HG02571 (cell line): ENCODE measurements at regions not wholly inside any gene's neighbourhood (a gene's known extent, or its start where the extent isn't known, plus 50 kb on each side); places are given as distances from the start of the nearest gene placed in this dataset.

Source experiments
- ATAC-seq: cut with Tn5 transposase; IDR thresholded peaks from one replicate; pipeline ENCODE4 v1.9.1; 2021; ENCODE audit warnings: mild to moderate bottlenecking, moderate library complexity; ENCODE audit not compliant: unreplicated experiment

GRCh38 chr10:3471927-3472286 lies 299.3 kb upstream of the PITRM1 start:
- ATAC-seq, result no peak

DNA sequence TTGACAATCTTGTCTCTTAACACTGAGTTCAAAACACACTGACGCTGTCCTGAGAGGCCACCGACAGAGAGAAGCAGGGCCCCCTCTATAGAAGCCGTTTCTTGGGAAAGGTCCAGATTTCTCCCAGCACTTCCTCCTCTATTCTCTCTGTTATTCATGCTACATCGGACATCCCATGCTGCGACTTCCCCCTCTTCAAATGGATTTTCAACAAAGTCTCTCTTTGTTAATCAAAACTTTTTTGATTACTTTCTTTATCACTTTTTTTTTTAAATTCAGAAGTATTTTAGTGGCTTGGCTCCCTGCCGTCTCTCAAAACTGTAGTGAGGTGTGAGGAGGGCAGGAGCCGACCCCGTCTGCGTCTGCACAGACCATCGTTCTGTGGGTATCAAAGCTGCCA lies 298.9 kb upstream of the PITRM1 start:
- ATAC-seq, result no peak

GRCh38 chr10:3470191-3470590 lies 297.6 kb upstream of the PITRM1 start:
- ATAC-seq, result no peak

GRCh38 chr10:3469639-3470020 lies 297.0 kb upstream of the PITRM1 start:
- no peak for ATAC-seq

GRCh38 chr10:3468919-3469638 lies 296.5 kb upstream of the PITRM1 start:
- ATAC-seq, result no peak

DNA sequence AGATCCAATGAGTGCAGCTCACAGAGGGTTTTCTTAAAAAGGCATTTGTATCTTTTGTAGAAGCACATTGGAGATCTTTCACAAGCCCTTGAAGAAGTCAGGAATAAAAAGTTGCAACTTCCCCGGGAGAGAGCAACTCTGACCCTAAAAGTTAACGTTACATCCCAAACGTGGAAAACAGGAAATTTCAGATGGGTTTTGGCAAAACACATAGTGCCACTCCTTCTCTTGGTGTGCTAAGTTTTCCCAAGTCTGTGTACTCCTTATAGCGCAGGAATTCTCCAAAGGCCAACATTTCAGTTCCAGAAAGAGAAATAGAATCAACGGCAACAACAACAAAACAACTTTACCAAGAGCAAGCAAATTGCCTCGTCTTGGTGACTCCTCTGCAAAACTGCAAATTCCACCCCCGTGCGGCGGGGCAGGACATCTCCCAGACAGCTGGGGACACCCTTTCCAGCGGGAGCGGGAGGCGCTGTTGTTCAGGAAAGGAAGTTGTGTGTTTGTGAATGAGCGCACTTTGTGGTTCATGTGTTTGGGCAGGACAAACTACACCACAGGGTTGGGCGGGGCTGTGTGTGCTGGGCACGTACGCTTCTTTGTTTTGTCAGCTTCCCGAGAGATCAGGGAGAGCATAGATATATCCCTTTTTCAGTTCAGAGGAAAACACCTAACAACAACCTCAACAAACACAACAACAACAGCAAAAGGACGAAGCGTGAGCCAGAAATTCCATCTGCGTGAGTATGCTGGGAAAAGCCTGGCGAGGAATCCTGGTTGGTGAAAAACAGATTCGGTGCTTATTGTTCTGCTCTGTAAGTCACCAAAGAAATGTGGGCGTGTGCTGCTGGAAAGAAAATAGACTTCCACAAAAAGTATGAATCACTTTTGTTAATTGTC lies 294.7 kb upstream of the PITRM1 start:
- ATAC-seq, result no peak

GRCh38 chr10:3465406-3465891 lies 292.9 kb upstream of the PITRM1 start:
- ATAC-seq, result no peak

DNA sequence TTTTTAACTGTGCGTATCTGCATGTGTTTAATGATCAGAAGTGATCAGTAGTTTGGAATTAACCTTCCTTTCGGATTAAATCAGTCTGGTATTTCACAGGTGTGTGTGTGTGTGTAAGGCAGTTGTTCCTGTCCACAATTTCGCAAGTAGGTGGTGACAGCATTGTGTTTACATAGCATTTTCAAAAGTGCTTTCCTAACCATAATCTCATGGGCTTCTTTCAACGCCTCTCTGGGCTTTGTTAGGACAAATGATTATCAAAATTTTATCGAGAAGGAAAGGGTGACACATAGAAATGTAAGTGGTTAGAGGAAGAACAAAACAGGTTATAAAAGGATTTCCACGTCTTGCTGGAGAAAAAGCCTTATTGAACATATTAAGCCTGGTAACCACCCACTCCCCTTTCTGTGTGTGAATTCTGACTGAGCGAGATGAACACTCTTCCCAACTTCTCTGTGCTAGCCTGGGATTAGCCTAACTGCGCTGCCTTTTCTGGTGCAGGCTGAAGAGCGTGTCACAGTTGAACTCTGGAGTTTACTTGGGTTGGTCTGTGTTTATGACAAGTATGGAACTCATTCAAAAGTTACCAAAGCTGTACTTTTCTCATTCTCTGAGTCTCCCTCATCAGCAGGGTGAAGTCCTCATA lies 292.3 kb upstream of the PITRM1 start:
- no peak for ATAC-seq

- ATAC-seq, result no peak
These were observed 288.0 kb upstream of the PITRM1 start for GRCh38 chr10:3460420-3461128.

- ATAC-seq, result no peak
These were observed 283.1 kb upstream of the PITRM1 start for GRCh38 chr10:3455385-3456334.

DNA sequence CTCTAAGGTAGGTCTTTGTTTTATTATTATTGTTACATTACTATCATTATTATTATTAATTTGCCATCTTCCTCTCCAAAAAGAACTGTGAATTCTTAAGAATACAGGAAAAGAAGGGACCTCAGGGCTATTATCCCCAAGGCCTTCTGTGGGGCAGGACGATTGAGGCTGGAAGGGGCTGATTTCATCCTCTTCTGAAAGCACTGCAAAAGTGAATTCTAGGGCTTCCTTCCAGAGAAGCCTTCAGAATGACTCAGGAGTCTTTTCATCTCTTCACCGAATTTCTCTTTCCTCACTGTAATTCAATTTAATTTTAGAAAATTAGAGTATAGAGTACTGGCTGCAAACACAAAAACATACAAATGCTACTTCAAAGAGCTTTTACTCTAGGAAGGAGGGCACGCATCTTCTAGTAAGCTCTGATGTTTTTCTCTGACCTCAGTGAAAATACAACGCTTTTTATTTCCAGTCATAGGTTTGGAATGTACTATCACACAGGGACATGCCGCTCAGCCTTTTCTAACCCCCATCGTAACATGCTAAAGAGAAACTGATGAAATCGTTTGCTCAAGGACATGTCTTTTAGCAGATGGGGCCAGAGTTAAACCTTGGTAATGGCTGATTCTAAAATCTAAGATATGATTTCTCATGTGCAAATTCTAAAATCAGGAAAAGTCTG lies 280.2 kb upstream of the PITRM1 start:
- ATAC-seq, result no peak

- no peak for ATAC-seq
These were observed 279.6 kb upstream of the PITRM1 start for GRCh38 chr10:3452173-3452626.

GRCh38 chr10:3451516-3452172 lies 279.1 kb upstream of the PITRM1 start:
- ATAC-seq, result no peak

- no peak for ATAC-seq
These were observed 273.6 kb upstream of the PITRM1 start for GRCh38 chr10:3446221-3446620.

DNA sequence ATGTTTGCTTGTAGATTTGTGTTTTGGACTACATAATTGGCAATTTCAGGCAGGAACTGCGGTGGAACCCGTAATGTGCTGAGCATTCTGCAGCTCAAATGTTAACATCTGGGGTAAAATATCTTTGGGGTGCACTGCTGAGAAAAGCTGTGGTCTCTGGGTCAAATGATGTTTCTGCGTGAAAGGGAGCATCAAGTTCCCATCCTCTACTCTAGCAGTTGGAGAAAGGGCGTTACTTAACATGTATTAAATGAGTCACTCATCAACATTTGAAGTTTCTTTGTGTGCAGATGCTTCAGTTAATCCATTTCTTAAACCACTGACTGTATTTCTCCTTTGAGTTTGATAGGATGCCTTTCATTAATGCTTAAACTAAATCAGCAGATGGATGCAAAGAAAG lies 273.1 kb upstream of the PITRM1 start:
- ATAC-seq, result no peak

GRCh38 chr10:3442451-3442990 lies 269.9 kb upstream of the PITRM1 start:
- ATAC-seq, result no peak

GRCh38 chr10:3439183-3439582 lies 266.6 kb upstream of the PITRM1 start:
- no peak for ATAC-seq

DNA sequence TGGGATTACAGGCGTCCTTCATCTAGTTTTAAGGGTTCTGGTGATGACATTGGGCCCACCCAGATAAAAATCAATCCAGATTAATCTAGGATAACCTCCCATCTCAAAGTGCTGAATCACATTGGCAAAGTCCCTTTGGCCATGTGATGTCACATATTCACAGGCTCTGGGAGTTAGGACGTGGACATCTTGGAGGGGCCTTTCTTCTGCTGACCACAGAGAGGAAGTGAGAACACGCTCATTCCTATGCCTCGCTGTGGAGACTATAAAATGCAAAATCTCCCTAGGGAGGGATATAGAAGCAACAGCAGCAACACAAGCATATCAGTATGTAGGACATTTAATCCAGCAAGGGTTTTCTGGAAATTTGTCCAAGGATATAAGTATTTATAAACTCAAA lies 266.0 kb upstream of the PITRM1 start:
- no peak for ATAC-seq
